ENCODE measurements at regions not wholly inside any gene's neighbourhood (a gene's known extent, or its start where the extent isn't known, plus 50 kb on each side); places are given as distances from the start of the nearest gene placed in this dataset.
A peak's percentile ranks its signal among the peaks of the same experiment; 100 is the strongest.

DNA sequence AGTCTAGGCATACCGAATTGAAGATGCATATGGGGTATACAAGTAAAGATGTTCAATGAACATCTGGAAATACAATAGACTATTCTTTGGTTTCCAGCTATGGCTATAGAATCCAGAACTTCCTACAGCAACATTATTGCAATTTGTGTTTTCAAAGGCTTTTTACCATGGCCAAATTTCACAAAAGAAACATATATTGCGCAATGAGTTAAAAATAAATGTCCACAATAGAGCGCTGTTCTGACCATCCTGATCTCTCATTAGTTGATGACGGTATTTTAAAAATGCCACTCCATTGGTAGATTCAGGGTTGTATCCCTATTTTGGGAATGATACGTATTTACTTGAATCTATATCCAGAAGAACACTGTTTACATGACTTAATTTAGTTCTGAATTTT, 139.2 kb downstream of the LINC00632 start:
- DNase-seq: no peak

DNA sequence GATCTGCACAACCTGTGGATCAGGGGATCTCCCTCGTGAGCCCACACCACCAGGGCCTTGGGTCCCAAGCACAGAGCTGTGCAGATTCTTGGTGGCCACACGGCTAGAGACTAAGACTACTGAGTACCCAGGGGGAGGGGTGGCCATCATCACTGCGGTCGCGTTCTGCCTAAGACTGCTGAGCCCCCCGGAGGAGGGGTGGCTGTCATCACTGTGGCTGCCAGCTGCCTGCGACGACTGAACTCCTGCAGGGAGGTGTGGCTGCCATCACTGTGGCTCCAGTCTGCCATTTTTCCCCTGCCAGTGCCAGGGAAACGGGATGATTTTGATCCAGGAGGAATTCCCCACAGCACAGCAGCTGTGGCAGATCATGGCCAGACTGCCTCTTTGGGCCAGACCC, 141.7 kb upstream of the SPANXB1 start:
- DNase-seq: no peak

DNA sequence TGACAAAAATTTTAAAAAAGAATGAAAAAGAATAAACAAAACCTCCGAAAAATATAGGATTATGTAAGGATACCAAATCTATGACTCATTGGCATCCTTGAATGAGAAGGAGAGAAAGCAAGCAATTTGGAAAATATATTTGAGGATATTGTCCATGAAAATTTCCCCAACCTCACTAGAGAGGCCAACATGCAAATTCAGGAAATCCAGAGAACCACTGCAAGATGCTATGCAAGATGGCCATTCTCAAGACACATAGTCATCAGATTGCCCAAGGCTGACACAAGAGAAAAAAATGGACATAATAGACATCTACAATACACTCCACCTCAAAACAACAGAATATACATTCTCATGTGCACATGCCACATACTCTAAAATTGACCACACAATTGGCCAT, 135.9 kb upstream of the SPANXB1 start:
- DNase-seq: no peak

GRCh38 chrX:140912606-140913005, 89.8 kb upstream of the SPANXB1 start:
- no peak for DNase-seq

GRCh38 chrX:140913802-140914501, 88.4 kb upstream of the SPANXB1 start:
- DNase-seq: no peak

- no peak for DNase-seq
Measured at GRCh38 chrX:140916872-140917271, 85.5 kb upstream of the SPANXB1 start.

DNA sequence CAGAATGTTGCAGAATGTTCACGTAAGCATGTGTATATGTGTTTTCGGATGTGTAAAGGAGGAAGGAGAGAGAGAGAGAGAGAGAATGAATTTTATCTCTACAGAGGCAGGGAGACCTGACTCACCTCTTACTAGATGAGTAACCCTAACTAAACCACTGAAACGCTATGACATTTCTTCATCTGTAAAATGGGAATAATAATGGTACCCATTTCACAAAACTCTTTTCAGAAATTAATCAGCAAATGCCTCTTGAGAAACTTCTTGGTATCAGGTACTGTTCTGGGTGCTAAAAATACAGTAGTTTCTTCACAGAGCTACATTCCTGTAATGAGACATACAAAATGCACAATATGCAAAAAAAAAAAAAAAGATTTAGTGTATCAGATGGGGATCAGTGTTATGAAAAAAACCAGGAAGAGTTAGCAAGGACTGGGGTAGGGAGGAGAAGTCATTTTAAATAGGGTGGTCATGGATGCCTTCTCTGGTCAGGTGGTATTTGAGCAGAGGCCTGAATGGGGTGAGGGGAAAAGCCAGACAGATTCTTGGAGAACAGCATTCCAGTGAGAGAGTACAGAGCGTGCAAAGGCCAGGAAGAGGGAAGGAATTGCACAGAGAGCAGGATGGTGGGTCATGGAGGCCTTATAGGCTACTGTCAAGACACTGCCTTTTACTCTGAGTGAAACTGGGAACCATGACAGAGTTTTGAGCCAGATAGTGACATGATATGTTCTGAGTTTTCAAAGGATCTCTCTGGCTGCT, 84.9 kb upstream of the SPANXB1 start:
- DNase-seq: no peak

- DNase-seq: peak; percentile 9
Measured at GRCh38 chrX:140918398-140919038, 83.9 kb upstream of the SPANXB1 start.

DNA sequence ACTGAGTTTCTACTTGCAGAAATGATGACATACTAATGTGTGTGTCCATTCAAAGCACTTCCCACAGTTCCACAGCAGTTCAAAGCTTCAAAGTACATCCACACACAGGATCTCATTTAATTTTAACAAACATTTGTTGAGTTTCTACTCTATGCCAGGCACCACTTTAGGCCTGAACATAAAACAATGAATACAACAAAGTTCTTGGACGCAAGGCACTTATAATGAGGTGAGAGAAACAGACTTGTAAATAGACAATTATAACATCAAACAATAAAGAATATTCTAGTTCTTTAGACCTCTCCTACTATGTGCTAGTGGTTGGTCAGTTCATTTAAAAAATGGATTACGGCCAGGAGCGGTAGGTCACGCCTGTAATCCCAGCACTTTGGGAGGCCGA, 82.0 kb upstream of the SPANXB1 start:
- no peak for DNase-seq

- no peak for DNase-seq
Measured at GRCh38 chrX:140923118-140923517, 79.3 kb upstream of the SPANXB1 start.

DNA sequence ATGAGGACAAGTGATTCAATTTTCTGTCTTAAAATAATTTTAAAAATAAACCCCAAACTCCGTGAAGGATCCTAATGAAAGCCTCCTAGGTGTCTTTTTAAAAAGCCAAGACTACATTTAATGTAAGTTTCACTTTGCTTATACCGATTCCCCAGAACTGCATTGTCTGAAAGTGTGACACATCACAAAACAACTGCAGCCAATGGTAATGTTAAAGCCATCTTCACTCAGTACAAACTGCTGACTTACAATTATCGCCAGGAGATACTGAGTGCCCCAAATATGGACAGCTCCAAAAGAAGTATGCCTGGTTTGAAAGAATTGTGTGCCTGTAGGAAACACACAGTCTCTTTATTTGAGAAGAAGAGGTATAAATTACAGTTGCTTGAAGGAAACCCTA, 73.7 kb upstream of the SPANXB1 start:
- DNase-seq: no peak

DNA sequence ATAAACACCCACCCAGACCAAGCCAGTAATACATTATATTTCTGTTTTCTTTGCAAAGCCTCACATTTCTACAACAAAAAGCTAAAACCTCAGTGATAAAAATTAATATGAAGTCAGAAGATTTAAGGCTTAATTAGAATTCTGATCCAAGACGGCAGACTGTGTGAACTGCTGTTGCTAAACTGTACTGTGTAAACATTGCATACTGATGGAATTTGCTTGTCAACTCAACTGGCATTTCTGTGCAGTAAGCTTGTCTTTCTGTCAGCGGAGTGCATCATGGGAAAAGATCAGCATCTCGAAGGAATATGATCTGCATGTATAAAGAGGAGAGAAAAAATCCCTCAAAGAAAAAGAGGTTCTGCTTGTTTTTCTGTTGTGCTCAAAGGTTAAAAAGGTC, 69.4 kb upstream of the SPANXB1 start:
- DNase-seq: no peak

DNA sequence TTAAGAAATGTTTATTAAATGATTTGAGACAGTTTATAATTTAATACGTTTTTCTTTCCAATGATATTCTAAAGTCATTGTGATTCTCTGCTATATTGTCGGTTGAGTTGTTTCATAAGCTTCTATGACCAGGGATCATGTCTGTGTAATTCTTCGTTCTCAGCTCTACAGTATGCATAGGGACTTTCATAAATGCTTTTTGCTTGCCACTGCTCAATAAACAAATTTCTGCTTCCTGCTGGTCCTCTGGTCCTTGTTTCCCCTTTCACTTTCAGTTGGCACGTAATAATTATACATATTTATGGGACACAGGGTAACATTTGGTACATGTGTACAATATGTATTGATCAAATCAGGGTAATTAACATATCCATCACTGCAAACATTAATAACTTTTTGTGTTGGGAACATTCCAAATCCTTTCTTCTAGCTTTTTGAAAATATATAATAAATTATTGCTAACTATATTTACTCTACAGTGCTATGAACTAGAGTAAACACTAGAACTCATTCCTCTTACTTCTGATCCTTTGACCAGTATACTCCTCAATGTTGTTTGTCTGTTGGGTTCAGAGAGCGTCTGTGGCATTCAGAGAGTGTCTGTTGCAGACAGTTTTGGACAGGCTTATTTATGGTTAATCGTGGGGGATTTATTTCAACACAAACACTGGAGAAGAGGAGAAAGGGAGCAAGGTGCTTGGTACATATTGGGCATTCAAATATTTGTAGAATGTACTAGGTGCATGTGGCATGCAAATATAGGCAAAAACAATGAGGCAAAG, 68.3 kb upstream of the SPANXB1 start:
- DNase-seq: no peak

DNA sequence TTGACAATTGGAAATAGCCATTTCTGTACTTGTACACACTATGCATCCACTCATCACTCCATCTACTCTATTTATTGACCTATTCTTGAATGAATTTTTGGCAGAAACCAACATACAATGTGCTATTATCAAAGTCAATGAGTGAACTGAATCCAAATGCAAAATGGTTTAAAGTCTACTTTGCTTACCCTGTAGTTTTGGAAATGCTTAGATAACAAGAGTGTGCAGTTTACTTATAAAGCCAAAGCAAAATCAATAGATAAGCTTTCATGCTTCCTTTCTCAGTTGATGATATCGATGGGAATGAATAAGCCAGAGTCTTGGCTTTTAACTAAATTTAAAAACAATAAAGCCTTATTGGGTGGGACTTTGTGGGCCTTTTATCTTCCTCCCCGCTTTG, 58.9 kb upstream of the SPANXB1 start:
- DNase-seq: no peak

GRCh38 chrX:140944710-140945109, 57.7 kb upstream of the SPANXB1 start:
- DNase-seq: no peak

DNA sequence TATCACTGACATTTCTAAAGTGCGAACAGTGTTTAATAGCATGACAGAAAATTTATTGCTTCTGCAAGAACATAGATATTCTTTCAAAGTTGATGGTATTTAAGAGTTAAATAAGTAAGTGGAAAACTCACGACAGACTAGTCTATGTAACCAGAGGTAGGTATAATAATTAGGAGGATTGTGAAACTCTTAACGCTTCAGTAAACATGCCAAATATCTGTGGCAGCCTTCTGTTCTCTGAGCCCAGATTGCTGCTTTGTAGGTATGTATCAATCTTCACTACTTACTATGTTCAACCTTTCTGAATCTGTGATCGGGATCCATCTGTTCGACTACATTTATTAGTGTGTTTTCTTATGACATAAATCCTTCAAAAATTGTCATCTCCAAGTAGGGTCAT, 53.6 kb upstream of the SPANXB1 start:
- DNase-seq: no peak

GRCh38 chrX:140949233-140949632, 53.2 kb upstream of the SPANXB1 start:
- DNase-seq: no peak

All from NCI-H446 treated with DMSO at 0.1 percent for 48 hours (cell line).